ENCODE measurements at regions not wholly inside any gene's neighbourhood (a gene's known extent, or its start where the extent isn't known, plus 50 kb on each side); places are given as distances from the start of the nearest gene placed in this dataset.

DNA sequence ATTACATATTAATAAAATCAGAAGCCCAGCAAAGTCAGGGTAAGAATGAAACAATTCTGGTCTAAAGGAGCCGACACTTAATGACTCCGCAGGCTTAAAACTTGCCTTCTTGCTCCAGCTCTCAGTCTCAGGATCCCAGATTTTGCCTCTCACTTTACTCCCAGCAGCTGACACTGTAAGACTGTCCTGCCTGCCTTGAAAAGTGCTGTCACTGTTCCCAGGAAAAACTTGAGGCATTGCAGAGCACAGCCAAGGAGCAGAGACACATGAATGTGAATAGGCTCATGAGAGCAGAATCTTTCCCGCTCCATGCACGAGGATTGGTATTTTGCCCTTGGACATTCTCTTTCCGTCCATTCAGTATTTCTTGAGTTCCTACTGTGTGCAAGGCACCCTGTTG lies 457.6 kb upstream of the ZFHX3 start:
- TF ChIP-seq YY1 (IDR thresholded peaks at IDR 0.05; ENCODE audit: low read depth, low read length) (no peak), CHD2 (IDR thresholded peaks at IDR 0.05; ENCODE audit: low read length) (no peak), ATF3 (IDR thresholded peaks at IDR 0.05; ENCODE audit: insufficient read depth, low read depth, low read length) (no peak), BCL11A (IDR thresholded peaks at IDR 0.05; ENCODE audit: low read depth in 2 of 2, low read length in 2 of 2) (no peak), POLR2AphosphoS5 (IDR thresholded peaks at IDR 0.05; ENCODE audit: low read depth, low read length) (no peak), EGR1 (IDR thresholded peaks at IDR 0.05; ENCODE audit: borderline replicate concordance, low read depth, low read length) (no peak), POLR2A (IDR thresholded peaks at IDR 0.05; ENCODE audit: control extremely low read depth in 1 of 2, low read depth in 2 of 2, low read length in 2 of 2) (no peak)
- TF ChIP-seq, protein P1, sequence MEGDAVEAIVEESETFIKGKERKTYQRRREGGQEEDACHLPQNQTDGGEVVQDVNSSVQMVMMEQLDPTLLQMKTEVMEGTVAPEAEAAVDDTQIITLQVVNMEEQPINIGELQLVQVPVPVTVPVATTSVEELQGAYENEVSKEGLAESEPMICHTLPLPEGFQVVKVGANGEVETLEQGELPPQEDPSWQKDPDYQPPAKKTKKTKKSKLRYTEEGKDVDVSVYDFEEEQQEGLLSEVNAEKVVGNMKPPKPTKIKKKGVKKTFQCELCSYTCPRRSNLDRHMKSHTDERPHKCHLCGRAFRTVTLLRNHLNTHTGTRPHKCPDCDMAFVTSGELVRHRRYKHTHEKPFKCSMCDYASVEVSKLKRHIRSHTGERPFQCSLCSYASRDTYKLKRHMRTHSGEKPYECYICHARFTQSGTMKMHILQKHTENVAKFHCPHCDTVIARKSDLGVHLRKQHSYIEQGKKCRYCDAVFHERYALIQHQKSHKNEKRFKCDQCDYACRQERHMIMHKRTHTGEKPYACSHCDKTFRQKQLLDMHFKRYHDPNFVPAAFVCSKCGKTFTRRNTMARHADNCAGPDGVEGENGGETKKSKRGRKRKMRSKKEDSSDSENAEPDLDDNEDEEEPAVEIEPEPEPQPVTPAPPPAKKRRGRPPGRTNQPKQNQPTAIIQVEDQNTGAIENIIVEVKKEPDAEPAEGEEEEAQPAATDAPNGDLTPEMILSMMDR (IDR thresholded peaks at IDR 0.05; ENCODE audit: control extremely low read depth in 1 of 3, insufficient read depth in 1 of 3, low read depth in 1 of 3, low read length in 3 of 3) = no peak

All from H1 (cell line).